OCI-LY1 (cell line): ENCODE measurements at regions not wholly inside any gene's neighbourhood (a gene's known extent, or its start where the extent isn't known, plus 50 kb on each side); places are given as distances from the start of the nearest gene placed in this dataset.

Source experiments
- CTCF ChIP-seq: fragments of 200-600 bp; sonication (generic), shearing (Covaris generic); IDR thresholded peaks from 2 replicates; pipeline ENCODE4 v1.5.1; 2017; ENCODE audit warnings: mild to moderate bottlenecking, antibody characterized with exemption, low read length, moderate library complexity, mixed read lengths
- EZH2 ChIP-seq: fragments of 200-600 bp; sonication (generic), shearing (Covaris generic); IDR thresholded peaks from 2 replicates; pipeline ENCODE4 v1.8.0; 2017; ENCODE audit warnings: borderline replicate concordance, mixed run types, mild to moderate bottlenecking, antibody characterized with exemption, low read length, moderate library complexity, mixed read lengths

- TF ChIP-seq EZH2: no peak
- no peak for TF ChIP-seq CTCF
These were observed 77.9 kb upstream of the MAN1A2 start for GRCh38 chr1:117289316-117289870.
